H1 (cell line): ENCODE measurements at regions not wholly inside any gene's neighbourhood (a gene's known extent, or its start where the extent isn't known, plus 50 kb on each side); places are given as distances from the start of the nearest gene placed in this dataset.

ENCODE experiments used
- BRCA1 ChIP-seq: IDR thresholded peaks from 2 replicates; pipeline ENCODE4 v1.6.1; 2012; ENCODE audit warnings: low read depth, low read length, improper control_type of control experiment
- CBX8 ChIP-seq: fragments of 300-800, 300-1000 bp; sonication (generic); IDR thresholded peaks from 2 replicates; pipeline ENCODE4 v1.7.1; 2016; ENCODE audit warnings: low read depth, low read length, borderline replicate concordance
- CEBPB ChIP-seq: IDR thresholded peaks from 2 replicates; pipeline ENCODE4 v1.6.1; 2012; ENCODE audit warnings: low read depth, low read length

GRCh38 chr2:55804535-55804934 is 110.9 kb upstream of the PNPT1 start (continued):
- TF ChIP-seq BRCA1 (no peak), CBX8 (no peak), CEBPB (no peak)
